ENCODE measurements at regions not wholly inside any gene's neighbourhood (a gene's known extent, or its start where the extent isn't known, plus 50 kb on each side); places are given as distances from the start of the nearest gene placed in this dataset.

GRCh38 chr3:43879166-43879565, 188.4 kb downstream of the ABHD5 start:
- TF ChIP-seq EZH2 (IDR thresholded peaks at IDR 0.05; ENCODE audit: insufficient read depth, poor library complexity, severe bottlenecking) (no peak), EZH2phosphoT487 (IDR thresholded peaks at IDR 0.05; ENCODE audit: insufficient read depth, low read depth) (no peak)

Measured in GM23248 (cell line).